ENCODE measurements at regions not wholly inside any gene's neighbourhood (a gene's known extent, or its start where the extent isn't known, plus 50 kb on each side); places are given as distances from the start of the nearest gene placed in this dataset.

DNA sequence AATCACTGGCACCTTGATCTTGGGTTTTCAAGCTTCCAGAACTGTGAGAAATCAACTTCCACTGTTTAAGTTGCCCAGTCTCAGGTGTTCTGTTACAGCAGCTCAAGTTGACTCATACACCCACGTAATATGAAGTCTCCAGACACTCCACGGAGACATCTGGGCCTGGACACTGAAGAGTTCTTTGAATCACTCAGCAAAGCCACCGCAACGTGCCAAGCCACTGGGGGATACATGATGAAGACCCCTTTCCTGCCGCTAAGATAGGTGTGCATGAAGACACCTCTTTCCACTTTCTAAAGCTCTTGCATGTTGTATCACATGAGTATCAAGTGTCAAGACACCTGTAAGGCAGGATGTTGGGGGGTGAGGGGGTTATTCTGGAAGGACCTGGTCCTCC is 311.7 kb upstream of the RTL1 start:
- H3K4me2 ChIP-seq, result no peak overlapping the region

DNA sequence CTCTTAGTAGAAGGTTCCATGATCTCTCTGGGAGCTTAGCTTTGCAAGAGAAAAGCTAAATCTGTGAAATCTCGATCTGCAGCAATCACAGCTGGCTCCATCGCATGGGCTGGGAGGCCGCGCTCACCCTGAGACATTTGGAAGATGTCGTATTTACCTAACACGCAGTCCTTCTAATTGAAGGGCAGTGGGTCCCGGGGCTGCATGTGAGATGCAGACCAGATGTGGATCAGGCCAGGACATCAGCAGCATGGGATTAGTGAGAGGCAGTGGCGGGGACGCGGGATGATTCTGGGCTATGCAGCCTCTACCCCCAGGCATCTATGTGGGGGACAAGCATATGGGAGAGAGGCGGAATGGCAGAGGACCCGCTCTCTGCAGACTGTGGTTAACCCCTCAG is 312.4 kb upstream of the RTL1 start:
- Histone ChIP-seq H3K4me1 (ENCODE audit: low read depth, poor library complexity, severe bottlenecking) (no peaks in the 10 kb centered on the region), H3K27me3 (ENCODE audit: insufficient read depth, low read depth) (no peaks in the 10 kb centered on the region; the same call in 1 of the 2 replicates), H3K27ac (no peak overlapping the region), H3K9ac (no peak overlapping the region), H3K36me3 (ENCODE audit: insufficient read depth) (no peaks in the 10 kb centered on the region), H4K20me1 (ENCODE audit: insufficient read depth) (no peaks in the 10 kb centered on the region), H2AFZ (ENCODE audit: low read depth) (no peak overlapping the region), H3K4me2 (no peak overlapping the region), H3K79me2 (ENCODE audit: insufficient read depth, low read depth) (no peaks in the 10 kb centered on the region), H3K4me3 (IDR thresholded peaks at IDR 0.05; ENCODE audit: insufficient read depth, low read depth, low read length) (no peak overlapping the region)
- TF ChIP-seq, protein P1, sequence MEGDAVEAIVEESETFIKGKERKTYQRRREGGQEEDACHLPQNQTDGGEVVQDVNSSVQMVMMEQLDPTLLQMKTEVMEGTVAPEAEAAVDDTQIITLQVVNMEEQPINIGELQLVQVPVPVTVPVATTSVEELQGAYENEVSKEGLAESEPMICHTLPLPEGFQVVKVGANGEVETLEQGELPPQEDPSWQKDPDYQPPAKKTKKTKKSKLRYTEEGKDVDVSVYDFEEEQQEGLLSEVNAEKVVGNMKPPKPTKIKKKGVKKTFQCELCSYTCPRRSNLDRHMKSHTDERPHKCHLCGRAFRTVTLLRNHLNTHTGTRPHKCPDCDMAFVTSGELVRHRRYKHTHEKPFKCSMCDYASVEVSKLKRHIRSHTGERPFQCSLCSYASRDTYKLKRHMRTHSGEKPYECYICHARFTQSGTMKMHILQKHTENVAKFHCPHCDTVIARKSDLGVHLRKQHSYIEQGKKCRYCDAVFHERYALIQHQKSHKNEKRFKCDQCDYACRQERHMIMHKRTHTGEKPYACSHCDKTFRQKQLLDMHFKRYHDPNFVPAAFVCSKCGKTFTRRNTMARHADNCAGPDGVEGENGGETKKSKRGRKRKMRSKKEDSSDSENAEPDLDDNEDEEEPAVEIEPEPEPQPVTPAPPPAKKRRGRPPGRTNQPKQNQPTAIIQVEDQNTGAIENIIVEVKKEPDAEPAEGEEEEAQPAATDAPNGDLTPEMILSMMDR (conservative IDR thresholded peaks at IDR 0.05; ENCODE audit: low read depth, low read length), result no peak

More for the DNA sequence above, 311.7 kb upstream of the RTL1 start:
- no peaks in the 10 kb centered on the region; the same call in 1 of the 2 replicates for H3K27me3 ChIP-seq (ENCODE audit: insufficient read depth, low read depth)
- H3K36me3 ChIP-seq (ENCODE audit: insufficient read depth), result no peaks in the 10 kb centered on the region
- no peak overlapping the region for H3K9ac ChIP-seq
- H4K20me1 ChIP-seq (ENCODE audit: insufficient read depth), result no peaks in the 10 kb centered on the region
- H3K79me2 ChIP-seq (ENCODE audit: insufficient read depth, low read depth), result no peaks in the 10 kb centered on the region
- no peak overlapping the region for H3K27ac ChIP-seq
- H2AFZ ChIP-seq (ENCODE audit: low read depth), result no peak overlapping the region
- no peak overlapping the region for H3K4me3 ChIP-seq (IDR thresholded peaks at IDR 0.05; ENCODE audit: insufficient read depth, low read depth, low read length)
- TF ChIP-seq, protein P1 (conservative IDR thresholded peaks at IDR 0.05; ENCODE audit: low read depth, low read length), result no peak
- H3K4me1 ChIP-seq (ENCODE audit: low read depth, poor library complexity, severe bottlenecking), result no peaks in the 10 kb centered on the region

DNA sequence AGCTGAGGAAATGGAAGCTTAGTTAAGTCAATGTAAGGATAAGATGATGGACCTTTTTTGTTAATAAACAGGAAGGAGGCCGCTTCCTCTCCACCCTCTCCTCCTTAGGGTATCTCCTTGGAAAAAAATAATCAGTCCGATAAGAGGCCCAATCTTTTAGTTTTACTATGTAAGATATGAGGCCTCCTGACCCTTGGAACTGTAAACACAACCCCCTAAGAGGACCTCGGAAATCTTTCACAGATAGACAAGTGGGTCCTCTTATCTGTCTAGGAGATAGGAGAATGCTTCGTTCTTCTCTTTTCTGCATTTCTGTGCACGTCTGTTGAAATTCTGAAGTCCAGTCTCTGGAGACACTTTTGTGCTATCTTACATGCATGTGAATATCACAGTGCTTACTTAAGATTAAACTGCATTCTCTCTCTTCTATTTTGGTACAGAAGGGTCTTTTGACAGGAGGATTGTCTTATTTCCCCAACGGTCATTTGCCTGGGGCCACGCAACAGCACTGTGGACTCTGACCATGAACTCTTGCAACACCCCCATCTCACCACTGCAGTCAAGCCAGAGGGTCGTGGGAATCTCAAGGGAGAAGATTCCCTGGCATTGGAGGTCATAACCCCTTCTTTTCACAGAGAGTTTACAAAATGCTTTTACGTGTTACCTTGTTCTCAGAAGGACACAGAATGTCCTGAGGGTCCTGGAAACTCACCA is 313.0 kb upstream of the RTL1 start:
- H3K36me3 ChIP-seq (ENCODE audit: insufficient read depth), result no peaks in the 10 kb centered on the region
- H3K27ac ChIP-seq, result no peak overlapping the region
- H3K79me2 ChIP-seq (ENCODE audit: insufficient read depth, low read depth), result no peaks in the 10 kb centered on the region
- H3K4me2 ChIP-seq, result no peak overlapping the region
- H3K4me1 ChIP-seq (ENCODE audit: low read depth, poor library complexity, severe bottlenecking), result no peaks in the 10 kb centered on the region
- no peak overlapping the region for H2AFZ ChIP-seq (ENCODE audit: low read depth)
- no peaks in the 10 kb centered on the region; the same call in 1 of the 2 replicates for H3K27me3 ChIP-seq (ENCODE audit: insufficient read depth, low read depth)
- no peak overlapping the region for H3K9ac ChIP-seq
- H4K20me1 ChIP-seq (ENCODE audit: insufficient read depth), result no peaks in the 10 kb centered on the region
- TF ChIP-seq, protein P1 (conservative IDR thresholded peaks at IDR 0.05; ENCODE audit: low read depth, low read length), result no peak
- H3K4me3 ChIP-seq (IDR thresholded peaks at IDR 0.05; ENCODE audit: insufficient read depth, low read depth, low read length), result no peak overlapping the region

DNA sequence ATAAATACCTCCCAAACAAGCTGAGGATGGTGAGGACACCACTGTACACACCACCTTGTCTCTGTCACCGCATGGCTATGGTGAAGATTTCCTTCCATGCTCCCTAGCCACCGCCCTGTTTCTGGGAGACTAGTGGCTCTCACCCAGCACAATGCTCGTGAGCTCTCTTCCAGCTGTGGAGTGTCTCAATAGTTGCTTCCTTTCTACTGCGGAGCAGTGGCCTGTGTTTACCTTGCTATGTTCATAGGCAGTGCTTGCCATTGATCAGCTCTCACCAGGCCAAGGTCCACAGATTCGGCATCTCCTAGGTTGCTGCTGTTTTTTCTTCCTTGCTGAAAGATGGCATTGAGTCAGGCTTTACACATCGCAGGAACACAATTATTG is 313.6 kb upstream of the RTL1 start:
- no peak overlapping the region for H3K4me3 ChIP-seq (IDR thresholded peaks at IDR 0.05; ENCODE audit: insufficient read depth, low read depth, low read length)
- no peaks in the 10 kb centered on the region for H3K36me3 ChIP-seq (ENCODE audit: insufficient read depth)
- no peak overlapping the region for H3K9ac ChIP-seq
- H3K27ac ChIP-seq, result no peak overlapping the region
- H3K79me2 ChIP-seq (ENCODE audit: insufficient read depth, low read depth), result no peaks in the 10 kb centered on the region
- no peaks in the 10 kb centered on the region for H3K4me1 ChIP-seq (ENCODE audit: low read depth, poor library complexity, severe bottlenecking)
- no peaks in the 10 kb centered on the region; the same call in 1 of the 2 replicates for H3K27me3 ChIP-seq (ENCODE audit: insufficient read depth, low read depth)
- TF ChIP-seq, protein P1 (conservative IDR thresholded peaks at IDR 0.05; ENCODE audit: low read depth, low read length), result no peak
- no peak overlapping the region for H3K4me2 ChIP-seq
- no peak overlapping the region for H2AFZ ChIP-seq (ENCODE audit: low read depth)
- no peaks in the 10 kb centered on the region for H4K20me1 ChIP-seq (ENCODE audit: insufficient read depth)
